ENCODE measurements at regions not wholly inside any gene's neighbourhood (a gene's known extent, or its start where the extent isn't known, plus 50 kb on each side); places are given as distances from the start of the nearest gene placed in this dataset.
"Not testable (repeated sequence)": the region's sequence is repeated elsewhere in the genome, so short reads cannot be mapped to it uniquely, and the experiment has no call there.

DNA sequence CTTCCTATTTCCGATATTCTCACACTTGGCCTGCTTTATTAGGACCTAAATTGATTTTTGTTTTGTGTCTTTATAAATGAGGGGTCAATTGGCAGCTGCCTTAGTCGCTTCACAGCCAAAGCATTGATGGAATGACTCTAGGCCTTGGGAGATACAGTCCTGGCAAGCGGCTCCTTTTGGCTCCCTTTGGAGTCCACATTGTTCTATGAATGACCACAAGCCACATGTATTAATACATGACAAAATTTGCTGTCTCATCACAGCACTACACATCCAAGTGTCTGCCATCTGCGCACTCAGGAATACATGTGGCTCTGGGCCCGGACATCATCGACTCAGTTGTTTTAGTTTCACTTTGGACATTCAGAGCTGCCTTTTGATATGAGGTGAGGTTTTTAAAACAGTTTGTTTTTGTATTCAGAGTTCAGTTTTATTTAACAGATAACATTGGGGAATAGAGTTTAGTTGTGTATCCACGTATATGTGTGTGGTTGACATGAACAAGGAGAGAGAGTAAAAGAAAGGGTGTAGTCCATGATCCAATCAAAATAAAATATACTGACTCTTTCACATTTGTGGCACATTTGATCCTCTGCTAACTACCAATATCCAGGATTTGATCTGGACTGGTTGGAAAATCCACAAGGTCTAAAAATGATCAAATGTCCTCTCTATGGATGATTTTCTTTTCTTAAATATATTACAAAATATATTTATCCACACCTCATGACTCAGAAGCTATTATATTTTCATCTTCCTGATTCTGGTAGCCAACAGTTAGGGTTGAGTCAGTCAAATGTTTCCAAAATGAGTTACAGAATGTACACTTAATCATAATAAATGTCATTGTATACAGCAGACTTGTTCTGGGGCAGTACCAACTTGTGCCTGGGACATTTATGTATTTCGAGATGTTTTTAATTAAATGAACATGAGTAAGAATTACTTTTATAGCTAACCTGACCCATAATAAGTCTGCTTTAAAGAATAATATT is 114.0 kb upstream of the MTAP start:
- peak in 7 of 56 donors; percentile 1 to 70 (median 20) for DNase-seq

DNA sequence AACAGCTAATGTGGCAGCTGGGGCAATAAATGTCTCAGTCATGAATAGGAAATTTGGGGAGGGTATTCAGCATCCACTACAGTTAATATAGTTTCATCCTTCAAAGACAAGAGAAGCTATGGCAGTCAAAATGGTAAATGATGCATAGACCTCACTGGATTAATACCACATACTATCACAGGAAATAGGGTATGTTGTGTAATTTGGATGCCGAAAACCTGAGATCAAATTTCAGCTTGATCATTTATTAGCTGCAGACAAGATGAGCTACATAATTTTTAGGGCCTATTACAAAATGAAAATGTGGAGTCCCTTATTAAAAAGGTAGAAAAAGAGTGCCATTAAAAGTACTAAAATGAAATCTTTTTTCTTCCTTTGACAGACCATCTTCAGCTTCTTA is 112.6 kb upstream of the MTAP start:
- DNase-seq = no peak

DNA sequence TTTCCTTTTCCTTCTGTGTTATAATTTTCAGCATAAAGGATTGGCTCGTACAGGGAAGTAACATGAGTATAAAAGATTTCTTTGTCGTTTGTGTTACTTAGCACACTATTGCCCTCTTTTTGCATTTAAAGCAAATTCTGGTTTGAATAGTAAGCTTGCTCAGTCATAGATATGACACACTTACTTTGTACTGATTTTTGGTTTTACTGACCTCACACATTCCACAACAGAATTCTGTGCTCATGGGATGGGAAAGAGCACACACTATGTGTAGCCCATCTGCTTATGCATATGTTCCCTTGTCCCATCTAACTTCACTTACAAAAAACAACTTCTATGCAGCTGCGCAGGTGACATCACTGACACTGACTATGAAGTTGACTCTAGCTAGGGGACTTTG is 111.9 kb upstream of the MTAP start:
- DNase-seq = no peak

DNA sequence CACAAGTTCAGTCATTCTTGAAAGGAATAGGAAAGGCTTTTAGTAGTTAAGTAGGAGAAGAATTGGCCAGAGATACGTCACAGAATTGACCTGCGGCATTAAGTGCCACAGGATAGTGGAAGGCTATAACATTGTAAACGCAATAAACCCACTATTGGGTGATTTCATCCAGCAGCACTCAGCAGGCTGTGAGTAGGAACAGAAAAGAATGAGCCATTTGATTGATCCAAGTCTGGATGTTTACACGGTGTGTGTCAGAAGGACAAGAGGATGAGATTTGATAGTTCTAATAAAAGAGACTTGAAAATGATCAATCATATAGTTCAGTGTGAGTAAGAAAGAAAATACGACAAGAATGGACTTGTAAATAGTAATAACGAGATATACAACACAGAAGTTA is 110.0 kb upstream of the MTAP start:
- DNase-seq = no peak

DNA sequence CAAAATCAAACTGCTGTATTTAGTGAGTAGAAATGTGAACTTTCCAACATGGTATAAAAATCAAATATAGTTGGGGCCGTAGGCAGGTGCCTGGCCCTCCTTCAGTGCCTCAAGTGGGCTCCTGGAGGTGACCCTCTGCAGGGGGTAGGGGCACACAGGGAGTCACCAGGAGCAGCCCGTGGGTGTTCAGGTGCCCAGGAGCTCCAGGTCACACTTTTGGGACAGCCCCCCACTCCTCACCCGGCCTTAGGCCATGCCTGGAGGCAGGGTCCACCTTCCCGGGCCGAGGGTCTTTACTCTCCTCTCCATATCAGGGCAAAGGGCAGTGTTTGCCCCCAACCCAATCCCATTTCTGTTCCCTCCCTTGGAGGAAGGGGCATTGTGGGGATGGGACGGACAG is 108.0 kb upstream of the MTAP start:
- DNase-seq = no peak

DNA sequence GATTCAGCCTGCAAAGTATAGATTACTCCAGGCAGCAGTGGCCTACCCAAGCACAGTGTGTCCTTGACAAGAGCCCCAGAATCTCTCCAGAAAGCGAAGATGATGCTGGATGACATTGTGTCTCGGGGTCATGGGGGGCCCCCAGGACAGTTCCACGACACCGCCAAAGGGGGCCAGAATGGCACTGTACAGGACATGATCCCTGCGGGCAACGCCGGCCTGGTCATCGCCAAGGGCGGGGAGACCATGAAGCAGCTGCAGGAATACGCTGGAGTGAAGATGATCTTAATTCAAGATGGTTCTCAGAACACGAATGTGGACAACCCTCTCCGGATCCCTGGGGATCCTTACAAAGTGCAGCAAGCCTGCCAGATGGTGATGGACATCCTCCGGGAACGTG is 107.0 kb upstream of the MTAP start:
- no peak for DNase-seq

DNA sequence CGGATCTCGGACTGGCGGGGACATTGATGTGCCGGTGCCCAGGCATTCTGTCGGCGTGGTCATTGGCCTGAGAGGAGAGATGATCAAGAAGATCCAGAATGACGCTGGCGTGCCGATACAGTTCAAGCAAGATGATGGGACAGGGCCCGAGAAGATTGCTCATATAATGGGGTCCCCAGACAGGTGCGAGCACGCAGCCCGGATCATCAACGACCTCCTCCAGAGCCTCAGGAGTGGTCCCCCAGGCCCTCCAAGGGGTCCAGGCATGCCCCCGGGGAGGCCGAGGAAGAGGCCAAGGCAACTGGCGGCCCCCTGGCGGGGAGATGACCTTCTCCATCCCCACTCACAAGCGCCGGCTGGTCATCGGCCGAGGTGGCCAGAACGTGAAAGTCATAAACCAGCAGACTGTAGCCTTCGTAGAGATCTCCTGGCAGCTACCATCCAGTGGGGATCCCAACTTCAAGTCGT is 106.5 kb upstream of the MTAP start:
- no peak for DNase-seq

DNA sequence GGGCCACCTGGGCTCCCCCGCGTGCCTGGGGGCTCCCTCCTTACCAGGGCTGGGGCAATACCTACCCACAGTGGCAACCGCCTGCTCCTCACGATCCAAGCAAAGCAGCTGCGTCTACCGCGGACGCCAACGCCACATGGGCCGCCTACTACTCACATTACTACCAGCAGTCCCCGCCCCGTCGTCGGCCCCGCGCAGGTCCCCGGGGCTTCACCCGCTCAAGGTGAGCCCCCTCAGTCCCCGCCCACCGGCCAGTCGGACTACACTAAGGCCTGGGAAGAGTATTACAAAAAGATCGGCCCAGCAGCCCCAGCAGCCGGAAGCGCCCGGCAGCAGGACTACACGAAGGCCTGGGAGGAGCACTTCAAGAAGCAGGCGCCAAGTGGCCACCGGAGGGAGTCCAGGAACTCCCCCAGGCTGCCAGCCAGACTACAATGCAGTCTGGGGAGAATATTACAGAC is 106.0 kb upstream of the MTAP start:
- DNase-seq = no peak

DNA sequence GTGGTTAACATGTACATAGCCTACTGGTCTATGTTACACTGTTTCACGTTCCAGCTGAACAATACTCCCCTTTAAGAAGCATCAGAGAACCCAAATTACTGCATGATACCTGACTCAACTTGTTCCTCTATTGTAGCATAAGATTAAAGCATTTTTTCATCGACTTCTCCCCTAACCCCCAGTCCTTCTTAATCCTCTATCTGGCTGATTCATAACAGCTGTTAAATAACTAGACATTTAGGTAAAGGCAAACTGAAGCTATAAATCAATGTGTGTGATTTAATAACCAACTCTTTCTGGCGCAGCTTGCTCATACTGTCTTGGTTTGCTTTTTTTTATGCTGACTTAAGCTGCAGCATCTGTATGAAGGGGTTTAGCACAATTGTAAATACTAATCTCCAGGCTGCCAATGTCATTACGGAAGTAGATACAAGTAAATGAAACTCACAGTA is 94.2 kb upstream of the MTAP start:
- no peak for DNase-seq

DNA sequence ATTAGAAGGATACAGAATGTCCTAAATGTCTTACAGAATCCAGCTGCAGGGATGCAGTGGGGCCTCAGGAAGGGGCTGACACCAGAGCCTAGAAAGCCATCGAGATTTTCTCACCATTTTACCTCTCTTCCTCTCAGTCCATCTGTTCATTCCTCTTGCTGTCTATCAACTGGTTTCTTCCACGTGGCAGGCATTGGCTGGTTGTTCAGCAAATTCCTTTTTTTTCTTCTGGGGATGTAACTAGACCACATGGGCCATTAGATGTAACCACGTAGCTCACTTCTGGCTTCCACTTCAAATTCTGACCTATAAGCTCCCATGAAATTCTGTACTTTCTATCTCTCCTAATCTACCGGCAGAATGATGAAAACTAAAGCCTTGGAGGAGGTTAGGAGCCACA is 93.6 kb upstream of the MTAP start:
- no peak for DNase-seq

DNA sequence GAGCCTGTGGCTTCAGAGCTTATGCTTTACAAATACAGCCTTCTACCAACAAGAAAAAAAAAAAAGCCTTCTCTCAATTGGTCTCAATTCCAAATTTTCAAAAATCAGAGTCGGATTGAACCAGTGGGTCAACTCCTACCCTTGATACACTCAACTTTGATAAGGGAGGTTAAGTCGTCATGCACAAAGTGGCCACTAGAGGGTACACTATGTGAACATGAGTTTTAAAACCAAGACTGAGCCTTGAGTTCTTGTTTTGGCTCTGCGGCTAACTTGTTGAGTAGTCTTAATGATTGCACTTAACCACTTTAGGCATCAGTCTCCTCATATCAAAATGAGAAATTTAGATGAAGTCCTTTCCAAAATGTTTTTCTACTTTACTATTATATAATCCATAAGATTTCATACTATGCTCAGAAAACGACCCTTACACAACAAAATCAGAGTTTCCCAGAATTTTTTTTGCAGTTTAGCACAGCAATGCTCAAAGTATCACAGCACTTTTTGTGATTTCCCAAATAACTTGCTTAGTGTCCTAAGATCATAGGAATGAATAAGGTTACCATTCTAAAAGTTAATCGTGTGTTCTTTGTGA is 92.9 kb upstream of the MTAP start:
- DNase-seq = peak in 12 of 56 donors; percentile 1 to 62 (median 9)

DNA sequence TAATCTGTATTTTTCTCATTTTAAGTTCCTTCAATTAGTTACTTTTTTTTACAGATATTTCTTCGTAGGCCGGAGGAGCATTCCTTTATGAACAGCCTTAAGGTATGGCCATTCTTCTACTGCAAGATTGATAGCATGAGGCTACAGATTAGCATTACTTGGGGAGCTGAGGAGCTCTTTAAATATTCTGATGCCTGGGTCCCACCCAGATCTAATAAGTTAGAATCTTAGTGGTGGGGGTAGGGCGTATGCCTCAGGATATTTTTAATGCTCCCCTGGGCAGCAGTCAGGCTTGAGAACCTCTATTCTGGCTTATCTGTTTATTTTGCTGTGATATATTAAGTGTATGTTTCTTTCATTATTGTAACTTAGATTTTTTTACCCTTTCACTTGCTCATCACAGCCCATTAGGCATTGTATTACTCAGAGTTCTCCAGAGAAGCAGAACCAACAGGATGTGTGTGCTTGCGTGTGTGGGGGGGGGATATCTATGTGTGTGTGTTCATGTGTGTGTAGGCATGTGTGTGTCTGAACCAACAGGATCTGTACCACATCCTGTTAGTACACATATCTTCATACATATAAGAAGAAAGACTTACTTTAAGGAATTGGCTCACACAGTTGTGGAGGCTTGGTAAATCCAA is 91.8 kb upstream of the MTAP start:
- DNase-seq = no peak

DNA sequence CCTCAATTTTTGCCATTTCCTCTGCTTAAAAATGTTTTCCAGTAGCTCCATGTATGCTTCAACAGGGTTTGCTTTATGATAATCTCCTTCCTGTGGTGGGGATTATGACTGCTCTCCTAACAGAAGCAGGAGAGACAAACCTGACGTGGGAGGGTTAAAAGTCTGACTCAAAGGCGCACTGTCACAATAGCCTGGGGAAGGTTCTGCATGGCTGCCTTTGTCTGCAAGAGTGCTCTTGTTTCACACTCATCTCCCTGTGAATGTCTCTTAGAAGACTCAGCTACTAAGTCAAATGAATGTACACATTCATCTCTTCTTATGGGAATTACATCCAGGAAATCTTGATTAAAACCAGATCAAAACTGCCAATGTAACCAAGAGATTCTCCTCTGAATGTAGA is 90.9 kb upstream of the MTAP start:
- DNase-seq = peak in 1 of 56 donors; percentile 6

DNA sequence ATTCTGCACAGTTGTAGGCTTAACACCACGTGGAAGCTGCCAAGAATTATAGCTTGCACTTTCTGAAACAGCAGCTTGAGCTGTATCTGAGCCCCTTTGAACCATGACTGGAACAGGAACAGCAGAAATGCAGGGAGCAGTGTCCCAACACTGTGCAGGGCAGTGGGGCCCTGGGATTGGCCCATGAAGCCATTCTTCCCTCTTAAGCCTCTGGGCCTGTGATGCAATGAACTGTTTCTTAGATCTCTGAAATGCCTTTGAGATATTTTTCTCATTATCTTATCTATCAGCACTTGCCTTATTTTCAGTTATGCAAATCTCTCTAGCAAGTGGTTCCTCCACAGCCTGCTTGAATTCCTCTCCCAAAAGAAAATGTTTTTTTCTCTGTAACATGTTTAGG is 87.0 kb upstream of the MTAP start:
- no peak for DNase-seq

DNA sequence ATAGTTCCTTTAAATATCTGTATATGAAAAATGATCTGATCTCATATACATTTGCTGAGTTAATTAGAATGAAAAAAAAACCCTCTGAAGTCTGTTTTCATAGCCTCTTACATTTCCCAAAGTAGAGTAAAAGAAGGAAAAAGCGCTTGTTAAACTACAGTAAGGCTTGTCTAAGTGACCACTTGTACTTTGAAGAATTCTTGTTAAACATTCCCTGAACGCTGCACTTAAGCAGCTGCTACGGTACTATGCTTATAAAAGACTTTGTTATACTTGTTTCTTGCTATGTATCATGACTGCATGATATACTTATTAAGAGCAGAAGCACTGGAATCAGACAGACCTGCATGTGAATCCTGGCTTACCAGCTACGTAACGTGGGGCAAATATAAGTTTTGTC is 81.7 kb upstream of the MTAP start:
- no peak for DNase-seq

DNA sequence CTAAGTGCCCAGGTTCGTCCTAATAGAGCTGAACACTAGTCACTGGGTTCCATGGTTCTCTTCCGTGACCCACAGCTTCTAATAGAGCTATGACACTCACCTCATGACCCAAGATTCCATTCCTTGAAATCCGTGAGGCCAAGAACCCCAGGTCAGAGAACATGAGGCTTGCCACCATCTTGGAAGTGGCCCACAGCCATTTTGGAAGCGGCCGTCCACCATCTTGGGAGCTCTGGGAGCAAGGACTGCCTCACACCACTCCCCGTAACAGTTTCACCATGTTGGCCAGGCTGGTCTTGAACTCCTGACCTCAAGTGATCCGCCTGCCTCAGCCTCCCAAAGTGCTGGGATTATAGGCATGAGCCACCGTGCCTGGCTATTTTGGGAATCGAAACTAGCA is 75.0 kb upstream of the MTAP start:
- not testable (repeated sequence) for DNase-seq

DNA sequence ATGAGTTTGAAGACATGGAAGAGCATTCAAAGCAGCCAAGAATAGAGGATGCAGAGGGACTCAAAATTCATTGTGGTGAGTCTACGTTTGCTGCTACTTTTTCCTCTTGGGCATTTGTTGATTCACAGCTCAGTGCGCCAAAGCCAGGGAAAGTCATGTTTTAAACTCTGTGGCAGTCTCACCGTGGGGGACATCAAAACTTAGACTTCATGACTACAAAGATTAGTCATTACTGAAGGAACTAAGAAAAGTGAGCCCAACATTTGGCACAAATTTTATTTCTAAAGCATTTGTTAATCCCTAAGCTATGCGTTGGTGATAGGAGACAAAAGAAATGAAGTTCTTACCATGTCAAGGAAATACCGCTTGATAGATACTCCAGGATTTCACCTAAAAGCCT is 73.7 kb upstream of the MTAP start:
- no peak for DNase-seq

DNA sequence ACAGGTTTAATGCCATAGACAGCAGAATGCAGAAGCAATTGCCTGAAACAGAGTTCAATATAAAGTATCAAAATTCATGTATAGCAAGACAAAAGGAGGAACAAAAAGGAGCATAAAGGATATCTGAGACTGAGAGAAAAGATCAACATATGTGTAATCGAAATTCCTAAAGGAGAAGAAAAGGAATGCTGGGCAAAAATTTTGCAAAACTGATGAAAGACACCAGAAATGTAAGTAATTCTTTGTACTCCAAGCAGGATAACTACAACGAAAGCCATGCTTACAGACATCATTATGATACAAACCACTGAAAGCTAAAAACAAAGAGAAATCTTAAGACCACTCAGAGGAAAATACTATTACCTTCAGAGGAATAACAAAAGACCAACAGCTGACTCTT is 72.8 kb upstream of the MTAP start:
- no peak for DNase-seq

DNA sequence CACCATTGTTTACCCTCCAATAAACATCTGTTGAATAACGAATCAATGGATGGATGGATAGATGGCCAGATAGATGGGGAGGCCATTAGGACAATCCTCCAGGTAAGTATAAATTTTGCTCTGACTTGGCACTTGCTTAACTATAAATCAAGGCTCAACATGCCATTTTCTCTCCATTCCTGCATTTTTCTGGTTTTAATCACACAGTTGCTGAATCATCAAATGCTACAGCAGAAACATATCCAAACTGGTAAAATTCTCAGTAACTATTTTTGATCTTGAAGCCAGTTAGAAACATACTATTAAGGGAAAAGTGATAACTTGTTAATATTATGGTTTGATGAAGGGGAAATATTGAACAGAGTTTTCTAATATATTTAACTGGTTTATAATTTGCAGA is 71.5 kb upstream of the MTAP start:
- no peak for DNase-seq

DNA sequence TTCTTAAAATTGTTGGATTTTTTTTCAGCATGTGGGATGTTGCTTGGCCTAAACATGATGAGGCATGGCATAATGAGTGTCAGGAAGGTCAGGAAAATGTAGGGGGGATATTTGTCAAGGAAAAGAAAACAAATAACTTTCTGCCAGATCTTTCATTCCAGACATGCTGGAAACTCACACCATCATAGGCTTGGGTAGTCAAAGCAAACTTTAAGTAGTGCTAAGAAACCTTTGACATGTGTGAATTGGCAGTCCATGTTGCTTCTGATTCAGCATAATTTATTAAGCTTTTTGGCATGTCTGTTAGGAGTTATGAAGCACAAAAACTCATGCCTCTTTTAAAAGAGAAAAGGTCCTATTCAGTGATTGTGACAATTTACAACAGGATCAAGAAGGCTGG is 61.3 kb upstream of the MTAP start:
- no peak for DNase-seq

DNA sequence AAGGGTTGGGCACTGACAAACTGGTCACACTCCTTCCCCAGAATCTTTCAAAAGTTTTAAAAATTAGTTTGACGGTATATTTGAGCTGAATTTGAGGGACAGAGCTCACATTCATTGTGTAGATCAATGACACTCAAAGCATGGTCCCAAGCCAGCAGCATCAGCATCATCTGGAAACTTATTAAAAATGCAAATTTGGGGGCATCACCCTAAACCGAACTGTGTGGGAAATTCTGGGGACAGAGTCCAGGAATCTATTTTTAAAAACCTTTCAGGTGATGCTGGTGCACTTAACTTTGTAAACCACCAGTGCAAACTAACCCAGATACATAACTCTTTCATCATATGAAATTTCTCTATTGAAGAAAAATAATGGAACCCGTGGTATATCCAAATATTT is 58.1 kb upstream of the MTAP start:
- DNase-seq = no peak

DNA sequence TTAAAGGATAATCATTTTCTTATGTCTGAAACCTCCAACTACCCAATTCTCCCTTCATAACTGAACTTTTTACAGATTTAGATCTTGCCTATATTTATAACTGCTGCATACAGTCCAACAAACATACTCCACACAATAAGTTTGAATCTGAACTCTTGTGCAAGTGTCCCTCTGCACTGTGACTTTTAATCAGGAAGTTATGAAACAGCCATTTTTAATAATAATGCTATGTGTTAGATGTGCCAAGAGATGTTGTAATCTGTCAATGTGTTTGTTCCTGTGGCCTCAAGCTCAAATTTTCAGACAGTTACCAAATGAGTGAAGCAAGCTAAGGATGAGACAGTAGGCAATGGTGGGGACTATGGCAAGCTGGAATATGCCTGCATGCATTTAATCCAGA is 57.6 kb upstream of the MTAP start:
- DNase-seq = no peak
